Renal pelvis (tissue), 1 donor: ENCODE measurements at regions not wholly inside any gene's neighbourhood (a gene's known extent, or its start where the extent isn't known, plus 50 kb on each side); places are given as distances from the start of the nearest gene placed in this dataset.
A peak's percentile ranks its signal among the peaks of the same experiment; 100 is the strongest.
"Not testable (repeated sequence)": the region's sequence is repeated elsewhere in the genome, so short reads cannot be mapped to it uniquely, and the experiment has no call there.

Experiments
- DNase-seq: peaks from one replicate; pipeline ENCODE4 v3.0.0-alpha.2; 2013

GRCh38 chr18:64852281-64852680 lies 703.4 kb upstream of the LINC00305 start:
- DNase-seq, result no peak

- DNase-seq, result no peak
Measured at GRCh38 chr18:64851726-64852125, 702.8 kb upstream of the LINC00305 start.

- DNase-seq, result no peak
Measured at GRCh38 chr18:64850791-64851190, 701.9 kb upstream of the LINC00305 start.

- DNase-seq, result no peak
Measured at GRCh38 chr18:64840911-64841701, 692.2 kb upstream of the LINC00305 start.

GRCh38 chr18:64810354-64810753 lies 661.5 kb upstream of the LINC00305 start:
- DNase-seq, result no peak

GRCh38 chr18:64809801-64810200 lies 660.9 kb upstream of the LINC00305 start:
- DNase-seq, result no peak

GRCh38 chr18:64807560-64807959 lies 658.7 kb upstream of the LINC00305 start:
- no peak for DNase-seq

- no peak for DNase-seq
Measured at GRCh38 chr18:64806691-64807090, 657.8 kb upstream of the LINC00305 start.

- no peak for DNase-seq
Measured at GRCh38 chr18:64806232-64806631, 657.3 kb upstream of the LINC00305 start.

- DNase-seq, result no peak
Measured at GRCh38 chr18:64803471-64803870, 654.6 kb upstream of the LINC00305 start.

GRCh38 chr18:64800151-64800550 lies 651.3 kb upstream of the LINC00305 start:
- no peak for DNase-seq

- no peak for DNase-seq
Measured at GRCh38 chr18:64799376-64799775, 650.5 kb upstream of the LINC00305 start.

- DNase-seq, result no peak
Measured at GRCh38 chr18:64791236-64791635, 642.3 kb upstream of the LINC00305 start.

- DNase-seq, result no peak
Measured at GRCh38 chr18:64785686-64786085, 636.8 kb upstream of the LINC00305 start.

- DNase-seq, result no peak
Measured at GRCh38 chr18:64777556-64777955, 628.7 kb upstream of the LINC00305 start.

- no peak for DNase-seq
Measured at GRCh38 chr18:64765908-64766307, 617.0 kb upstream of the LINC00305 start.

GRCh38 chr18:64752707-64753106 lies 603.8 kb upstream of the LINC00305 start:
- no peak for DNase-seq

GRCh38 chr18:64749884-64750283 lies 601.0 kb upstream of the LINC00305 start:
- DNase-seq, result no peak

- no peak for DNase-seq
Measured at GRCh38 chr18:64747803-64748202, 598.9 kb upstream of the LINC00305 start.

- no peak for DNase-seq
Measured at GRCh38 chr18:64742898-64743297, 594.0 kb upstream of the LINC00305 start.

GRCh38 chr18:64734063-64734462 lies 585.2 kb upstream of the LINC00305 start:
- DNase-seq, result no peak

- DNase-seq, result not testable (repeated sequence)
Measured at GRCh38 chr18:64725657-64726056, 576.8 kb upstream of the LINC00305 start.

- DNase-seq, result no peak
Measured at GRCh38 chr18:64720781-64721464, 572.0 kb upstream of the LINC00305 start.

- peak; percentile 11 for DNase-seq
Measured at GRCh38 chr18:64718808-64719207, 569.9 kb upstream of the LINC00305 start.
